ENCODE measurements at regions not wholly inside any gene's neighbourhood (a gene's known extent, or its start where the extent isn't known, plus 50 kb on each side); places are given as distances from the start of the nearest gene placed in this dataset.

- DNase-seq (ENCODE audit: low read depth, low spot score): no peak
Observed at GRCh38 chr5:68450245-68450852, 234.8 kb downstream of the PIK3R1 start.

DNA sequence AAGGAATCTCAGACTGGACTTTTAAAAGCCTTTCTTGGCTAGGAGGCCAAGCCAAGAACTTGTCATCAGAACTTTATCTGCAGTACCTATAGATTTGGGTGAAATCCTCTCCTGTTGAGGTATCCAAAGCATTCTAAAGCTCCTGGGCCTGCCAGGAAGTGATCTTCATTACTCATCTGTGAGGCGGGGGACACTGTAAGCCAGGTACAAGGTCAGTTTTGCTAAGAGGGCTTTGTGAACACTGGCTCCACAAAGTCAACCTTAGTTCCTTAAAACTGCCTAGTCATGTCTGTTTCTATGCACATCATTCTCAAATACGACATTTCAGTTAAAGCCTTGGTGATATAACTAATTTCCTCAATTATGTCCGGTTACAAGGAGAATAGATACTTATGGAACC lies 236.7 kb downstream of the PIK3R1 start:
- no peak for DNase-seq (ENCODE audit: low read depth, low spot score)

- DNase-seq (ENCODE audit: low read depth, low spot score): no peak
Observed at GRCh38 chr5:68454172-68454571, 238.6 kb downstream of the PIK3R1 start.

- no peak for DNase-seq (ENCODE audit: low read depth, low spot score)
Observed at GRCh38 chr5:68454766-68455165, 239.2 kb downstream of the PIK3R1 start.

DNA sequence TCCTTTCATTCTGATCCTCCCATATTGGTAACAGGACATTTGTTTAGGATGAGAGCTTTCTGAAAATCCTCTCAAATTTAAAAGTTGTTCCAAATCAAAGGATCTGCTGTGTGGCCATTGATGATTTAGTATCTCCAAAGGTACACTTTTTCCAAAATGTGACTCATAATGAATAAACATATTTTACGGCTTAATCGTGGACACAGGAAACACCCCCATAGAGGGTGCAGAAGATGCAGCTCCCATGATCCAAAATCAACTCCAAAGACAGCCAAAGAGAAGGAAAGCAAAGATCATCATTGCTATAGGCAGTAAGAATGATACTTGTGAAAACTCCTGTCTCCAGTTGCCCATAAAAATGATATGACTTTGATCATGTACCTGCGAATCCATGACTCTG lies 239.7 kb downstream of the PIK3R1 start:
- DNase-seq (ENCODE audit: low read depth, low spot score): no peak

GRCh38 chr5:68456756-68457217 lies 241.2 kb downstream of the PIK3R1 start:
- DNase-seq (ENCODE audit: low read depth, low spot score): peak; percentile 82

DNA sequence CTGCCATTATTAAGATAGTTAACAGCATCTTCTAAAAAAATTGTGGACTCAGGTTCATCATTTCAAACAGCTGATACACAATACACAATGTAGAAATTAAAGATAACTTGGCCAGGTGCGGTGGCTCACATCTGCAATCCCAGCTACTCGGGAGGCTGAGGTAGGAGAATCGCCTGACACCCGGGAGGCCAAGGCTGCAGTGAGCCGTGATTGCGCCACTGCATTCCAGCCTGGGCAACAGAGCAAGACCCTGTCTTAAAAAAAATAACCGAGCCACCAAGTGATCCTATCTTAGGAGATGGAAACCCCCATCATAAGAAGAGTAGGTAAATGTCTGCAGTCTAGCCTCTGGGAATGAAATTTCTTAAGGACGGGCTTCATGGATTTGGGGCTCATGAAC lies 241.7 kb downstream of the PIK3R1 start:
- DNase-seq (ENCODE audit: low read depth, low spot score): no peak

DNA sequence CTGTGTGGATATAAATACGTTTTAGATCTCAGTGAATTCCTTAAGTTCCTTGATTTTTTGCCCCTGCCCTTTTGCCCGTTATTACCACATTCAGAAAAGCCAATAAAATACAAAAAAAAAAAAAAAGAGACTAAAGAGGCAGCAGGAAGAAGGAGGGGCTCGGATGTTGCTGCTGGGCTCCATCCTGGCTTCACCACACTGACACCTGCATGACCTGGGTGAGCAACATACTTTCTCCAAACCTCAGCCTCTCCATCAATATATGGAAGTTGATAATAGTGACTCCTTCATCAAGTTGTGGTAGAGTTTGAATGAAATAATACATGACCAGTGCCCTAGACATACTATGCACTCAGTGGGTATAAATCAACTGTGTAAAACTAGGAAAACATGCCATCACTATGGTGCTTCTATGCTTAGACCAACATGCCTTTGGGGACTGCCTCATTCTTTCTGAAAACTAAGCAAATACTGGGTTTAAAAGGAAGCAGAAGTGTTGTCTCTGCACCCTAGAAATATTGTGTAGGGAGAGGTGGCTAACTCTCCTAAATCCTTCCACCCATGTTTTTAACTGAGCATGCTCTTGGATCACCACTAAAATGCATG lies 243.0 kb downstream of the PIK3R1 start:
- no peak for DNase-seq (ENCODE audit: low read depth, low spot score)

- no peak for DNase-seq (ENCODE audit: low read depth, low spot score)
Observed at GRCh38 chr5:68459093-68459809, 243.7 kb downstream of the PIK3R1 start.

GRCh38 chr5:68459810-68460139 lies 244.2 kb downstream of the PIK3R1 start:
- no peak for DNase-seq (ENCODE audit: low read depth, low spot score)

GRCh38 chr5:68460147-68460798 lies 244.7 kb downstream of the PIK3R1 start:
- peak; percentile 71 for DNase-seq (ENCODE audit: low read depth, low spot score)

DNA sequence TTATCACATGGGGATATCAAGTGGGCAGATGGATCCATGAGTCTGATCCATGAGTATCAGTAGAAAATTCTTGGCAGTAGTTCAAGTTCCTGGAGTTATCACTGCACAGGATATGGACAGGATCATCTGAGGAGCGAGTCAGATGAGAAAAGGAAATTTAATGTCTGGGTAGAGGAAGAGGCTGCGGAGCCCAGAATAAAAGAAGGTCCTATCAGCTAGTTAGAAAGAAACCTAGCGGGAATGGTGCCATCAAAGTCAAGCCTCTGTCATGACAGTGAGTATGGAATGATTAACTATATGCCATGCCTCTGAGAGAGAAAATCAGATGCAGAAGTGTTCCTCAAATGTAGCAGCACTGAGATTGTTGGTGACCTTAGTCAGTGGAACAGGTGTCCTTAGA lies 248.1 kb downstream of the PIK3R1 start:
- DNase-seq (ENCODE audit: low read depth, low spot score): no peak

DNA sequence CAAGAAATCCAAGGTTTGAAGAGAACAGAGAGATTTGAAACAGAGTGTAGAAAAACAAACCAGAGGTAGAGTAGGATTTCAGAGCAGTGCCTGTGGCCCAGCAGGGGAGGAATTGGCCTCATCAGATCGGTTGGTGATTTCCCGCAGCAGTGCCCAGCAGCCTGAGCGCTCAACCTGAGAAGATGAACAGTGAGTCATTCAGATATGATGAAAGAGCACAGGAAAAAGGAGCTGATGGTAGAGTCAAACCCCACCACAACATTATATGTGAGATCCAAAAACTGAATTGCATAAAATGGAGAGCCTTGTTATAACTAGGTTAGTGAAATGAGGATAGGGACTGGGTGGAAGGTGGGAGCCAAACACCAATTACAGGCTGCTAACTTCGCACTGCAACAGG lies 248.9 kb downstream of the PIK3R1 start:
- DNase-seq (ENCODE audit: low read depth, low spot score): peak; percentile 34

- DNase-seq (ENCODE audit: low read depth, low spot score): no peak
Observed at GRCh38 chr5:68465133-68465532, 249.6 kb downstream of the PIK3R1 start.

DNA sequence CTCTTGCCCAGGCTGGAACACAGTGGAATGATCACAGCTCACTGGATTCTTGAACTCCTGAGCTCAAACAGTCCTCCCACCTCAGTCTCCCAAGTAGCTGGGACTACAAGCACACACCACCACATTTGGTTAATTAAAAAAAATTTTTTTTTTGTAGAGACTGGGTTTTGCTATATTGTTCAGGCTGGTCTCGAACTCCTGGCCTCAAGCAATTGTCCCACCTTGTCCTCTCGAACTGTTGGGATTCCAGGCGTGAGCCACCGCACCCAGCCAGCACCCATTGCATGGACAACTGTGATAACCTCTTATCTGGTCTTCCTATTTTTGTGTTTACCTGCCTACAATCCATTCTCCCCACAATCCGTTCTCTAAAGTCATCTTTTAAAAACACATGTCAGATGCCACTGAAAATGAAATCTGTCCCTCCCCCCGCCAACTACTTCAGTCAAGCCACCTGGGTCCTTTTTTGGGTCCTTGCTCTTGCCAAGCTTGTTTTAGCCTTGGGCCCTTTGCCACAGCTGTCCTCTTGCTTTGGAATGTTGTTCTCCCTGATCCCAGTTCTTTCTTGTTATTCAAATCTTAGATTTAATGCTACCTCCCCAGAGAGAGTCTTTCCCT lies 250.5 kb downstream of the PIK3R1 start:
- no peak for DNase-seq (ENCODE audit: low read depth, low spot score)

- no peak for DNase-seq (ENCODE audit: low read depth, low spot score)
Observed at GRCh38 chr5:68467208-68467607, 251.7 kb downstream of the PIK3R1 start.

GRCh38 chr5:68467794-68468193 lies 252.2 kb downstream of the PIK3R1 start:
- no peak for DNase-seq (ENCODE audit: low read depth, low spot score)

DNA sequence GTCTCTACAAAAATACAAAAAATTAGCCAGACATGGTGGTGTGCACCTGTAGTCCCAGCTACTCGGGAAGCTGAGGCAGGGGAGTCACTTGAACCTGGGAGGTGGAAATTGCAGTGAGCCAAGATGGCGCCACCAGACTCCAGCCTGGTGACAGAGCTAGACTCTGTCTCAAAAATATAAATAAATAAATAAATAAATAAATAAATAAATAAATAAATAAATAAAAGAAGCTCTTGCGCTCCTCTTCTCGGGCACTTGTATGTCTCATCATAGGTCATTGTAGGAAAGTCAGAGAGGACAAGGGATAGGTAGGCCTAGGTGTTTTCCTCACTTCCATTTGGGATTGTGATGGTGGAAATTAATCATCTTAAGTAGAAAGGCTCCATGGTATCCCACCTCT lies 252.8 kb downstream of the PIK3R1 start:
- no peak for DNase-seq (ENCODE audit: low read depth, low spot score)

GRCh38 chr5:68475476-68475983 lies 260.0 kb downstream of the PIK3R1 start:
- DNase-seq (ENCODE audit: low read depth, low spot score): no peak

GRCh38 chr5:68476854-68477253 lies 261.3 kb downstream of the PIK3R1 start:
- no peak for DNase-seq (ENCODE audit: low read depth, low spot score)

- DNase-seq (ENCODE audit: low read depth, low spot score): no peak
Observed at GRCh38 chr5:68478301-68479095, 262.9 kb downstream of the PIK3R1 start.

Measured in astrocyte of the hippocampus (primary cell).